GM21360 (cell line): ENCODE measurements at regions not wholly inside any gene's neighbourhood (a gene's known extent, or its start where the extent isn't known, plus 50 kb on each side); places are given as distances from the start of the nearest gene placed in this dataset.

Experiments used
- ATAC-seq: cut with Tn5 transposase; IDR thresholded peaks from one replicate; pipeline ENCODE4 v1.9.1; 2021; ENCODE audit warnings: mild to moderate bottlenecking, moderate library complexity; ENCODE audit not compliant: unreplicated experiment

- ATAC-seq, result no peak
These were observed 122.4 kb downstream of the BCOR start for GRCh38 chrX:39975101-39975925.

DNA sequence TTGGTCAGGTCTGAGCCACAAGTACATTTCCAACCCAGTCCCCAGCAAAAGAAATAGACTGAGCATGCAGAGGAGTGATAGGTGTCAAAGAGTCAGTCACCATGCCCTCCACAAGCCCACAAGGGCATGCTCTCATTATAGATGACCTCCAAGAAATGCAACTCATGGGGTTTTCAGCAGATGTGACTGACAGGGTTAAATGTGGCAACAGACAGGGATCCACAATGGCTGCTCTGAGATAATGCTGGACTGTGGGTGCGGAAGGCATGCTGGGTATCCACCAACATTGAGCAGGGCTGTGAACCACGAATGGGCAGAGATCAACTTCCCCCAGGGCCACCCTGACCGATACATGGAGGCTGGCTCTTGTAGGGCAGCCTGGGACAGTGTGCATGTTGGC, 115.8 kb downstream of the BCOR start:
- no peak for ATAC-seq

- ATAC-seq, result no peak
These were observed 114.8 kb downstream of the BCOR start for GRCh38 chrX:39982948-39983347.

DNA sequence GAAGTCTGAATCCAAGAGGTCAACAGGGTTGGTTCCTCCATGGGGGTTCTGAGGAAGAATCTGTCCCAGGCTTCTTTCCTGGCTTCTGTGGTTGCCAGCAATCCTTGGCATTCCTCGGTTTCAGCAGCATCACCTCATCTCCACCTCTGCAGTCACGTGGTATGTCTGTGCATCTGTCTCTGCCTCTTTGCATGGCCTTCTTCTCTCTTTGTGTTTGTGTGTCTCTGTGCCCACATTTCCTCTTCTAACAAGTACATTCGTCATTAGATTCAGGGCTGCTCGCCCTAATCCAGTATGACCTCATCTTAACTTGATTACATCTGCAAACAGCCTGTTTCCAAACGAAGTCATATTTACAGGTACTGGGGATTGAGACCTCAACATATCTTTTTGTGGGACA, 114.0 kb downstream of the BCOR start:
- no peak for ATAC-seq

- no peak for ATAC-seq
These were observed 113.4 kb downstream of the BCOR start for GRCh38 chrX:39984191-39984956.

DNA sequence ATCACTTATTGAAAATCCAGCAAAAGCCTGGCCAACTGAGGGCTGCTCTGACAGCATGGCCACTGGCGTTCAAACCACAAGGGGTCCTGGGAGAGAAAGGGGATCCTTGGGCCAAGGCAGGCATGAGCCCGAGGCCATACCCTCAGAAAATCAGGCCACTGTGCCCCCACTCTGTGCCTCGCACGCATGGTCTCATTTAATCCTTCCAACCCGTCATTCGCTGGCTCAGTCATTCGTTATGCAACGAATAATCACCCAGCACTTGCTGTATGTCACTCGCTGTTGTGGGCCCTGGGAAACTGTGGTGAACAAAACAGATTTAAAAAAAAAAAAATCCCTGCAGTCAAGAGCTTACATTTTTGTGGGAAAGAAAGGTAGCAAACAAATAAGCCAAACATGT, 112.7 kb downstream of the BCOR start:
- ATAC-seq, result no peak

DNA sequence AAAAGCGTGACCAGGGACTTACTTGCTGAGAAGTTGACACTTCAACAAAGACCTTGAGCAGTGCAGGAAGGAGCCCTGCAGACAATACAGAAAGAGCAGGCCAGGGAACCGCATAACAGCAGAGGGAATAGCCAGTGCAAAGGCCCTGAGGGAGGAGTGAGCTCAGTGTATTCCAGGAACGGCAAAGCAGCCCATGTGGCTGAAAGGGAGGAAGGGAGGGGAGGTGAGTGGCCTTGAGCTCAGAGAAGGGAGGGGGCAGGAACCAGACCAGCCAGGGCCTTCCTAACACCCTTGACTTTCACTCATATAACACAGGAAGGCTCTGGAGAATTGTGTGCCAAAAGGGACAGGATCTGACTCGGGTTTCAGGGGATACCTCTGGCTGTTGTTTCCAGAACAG, 112.2 kb downstream of the BCOR start:
- no peak for ATAC-seq

- ATAC-seq, result no peak
These were observed 109.3 kb downstream of the BCOR start for GRCh38 chrX:39988496-39988895.

- ATAC-seq, result no peak
These were observed 107.4 kb downstream of the BCOR start for GRCh38 chrX:39990388-39990787.

GRCh38 chrX:39992300-39992699, 105.5 kb downstream of the BCOR start:
- no peak for ATAC-seq

DNA sequence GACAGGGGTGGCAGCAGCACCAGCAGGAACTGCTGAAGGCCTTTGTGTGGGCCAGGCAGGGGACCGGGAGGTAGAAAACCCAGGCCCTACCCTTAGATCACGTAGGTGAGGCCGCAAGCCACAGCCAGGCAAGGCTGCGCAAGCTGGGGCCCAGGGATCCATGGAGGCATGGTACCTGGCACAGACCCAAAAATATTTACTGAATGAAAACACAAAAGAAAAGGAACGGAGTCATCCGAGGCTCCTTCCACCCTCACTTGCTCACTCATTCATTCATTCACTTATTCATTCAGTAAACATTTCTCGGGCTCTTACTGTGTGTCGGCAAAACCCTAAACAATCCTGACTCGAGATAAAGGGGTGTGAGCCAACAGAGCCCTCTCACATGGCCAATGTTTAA, 102.3 kb downstream of the BCOR start:
- ATAC-seq, result no peak

DNA sequence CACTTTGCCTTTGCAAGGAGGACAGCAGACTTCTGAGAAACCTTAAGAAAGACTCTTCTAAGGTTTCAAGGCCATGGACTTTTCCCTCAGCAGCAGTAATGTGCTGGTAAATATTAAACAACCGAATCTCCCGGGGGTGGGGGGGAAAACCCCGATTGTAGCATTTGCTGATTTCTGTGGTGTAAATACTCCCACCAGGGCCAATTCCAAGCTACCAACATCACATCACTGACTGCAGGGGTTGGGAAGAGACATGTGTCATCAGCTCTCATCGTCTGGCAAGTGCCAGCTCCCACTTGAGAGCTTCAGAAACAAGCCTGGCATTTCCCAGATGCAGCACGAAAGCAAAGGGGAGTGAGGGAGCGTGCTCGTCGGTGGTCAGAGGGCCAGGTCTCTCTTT, 101.2 kb downstream of the BCOR start:
- no peak for ATAC-seq

DNA sequence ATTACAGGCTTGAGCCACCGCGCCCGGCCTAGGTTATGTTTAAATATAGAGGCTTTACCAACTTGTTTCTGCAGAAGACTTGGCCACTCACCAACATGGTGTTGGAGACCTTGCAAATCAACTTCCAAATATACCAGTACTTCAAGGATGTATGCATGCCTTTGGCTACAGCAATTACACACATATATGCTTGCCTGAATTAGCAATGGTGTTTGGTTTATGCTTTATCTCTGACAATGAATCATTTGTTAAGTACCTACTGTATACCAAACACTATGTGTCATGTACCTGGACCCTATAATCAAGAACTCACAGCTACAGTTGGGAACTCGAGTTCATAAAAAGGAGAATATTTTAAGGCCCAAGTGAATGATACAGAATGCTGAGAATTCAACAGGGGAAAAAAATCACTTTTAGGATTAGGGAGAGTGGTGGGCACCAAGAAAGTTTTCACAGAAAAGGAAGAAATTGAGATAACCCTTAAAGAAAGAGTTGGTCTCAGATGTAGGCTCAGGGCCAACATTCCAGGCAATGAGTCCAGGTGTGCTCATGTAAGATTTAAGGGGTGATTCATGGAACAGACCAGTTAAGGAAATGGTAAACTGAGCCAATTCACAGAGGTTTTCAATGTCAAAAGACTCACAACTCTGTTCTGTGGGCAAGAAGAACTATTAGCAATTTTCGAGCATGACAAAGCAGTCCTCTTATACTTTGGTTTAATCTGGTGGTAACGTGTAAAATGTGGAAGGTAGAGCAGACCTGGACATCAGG, 98.9 kb downstream of the BCOR start:
- ATAC-seq, result no peak
